ENCODE measurements at regions not wholly inside any gene's neighbourhood (a gene's known extent, or its start where the extent isn't known, plus 50 kb on each side); places are given as distances from the start of the nearest gene placed in this dataset.

DNA sequence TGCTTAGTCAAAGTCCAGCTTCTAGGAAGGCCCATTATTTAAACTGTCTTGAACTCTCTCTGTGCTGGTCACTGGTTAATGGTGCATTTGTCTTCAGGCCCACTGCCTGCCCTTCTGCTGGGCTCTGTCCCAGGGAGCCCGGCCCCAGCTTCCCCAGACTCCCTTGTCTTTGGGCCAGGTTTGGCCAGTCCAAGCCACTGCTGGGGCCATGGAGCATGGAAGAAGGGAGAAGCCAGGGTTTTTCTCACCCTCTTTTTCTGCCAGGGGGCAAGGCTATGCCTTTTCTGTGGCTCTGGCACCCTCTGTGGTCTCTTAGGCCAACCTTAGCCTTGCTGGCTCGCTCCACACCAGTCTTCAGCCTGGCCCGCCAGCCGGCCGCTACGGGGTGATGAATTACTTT is 390.0 kb upstream of the SULF2 start:
- TF ChIP-seq, protein P1, sequence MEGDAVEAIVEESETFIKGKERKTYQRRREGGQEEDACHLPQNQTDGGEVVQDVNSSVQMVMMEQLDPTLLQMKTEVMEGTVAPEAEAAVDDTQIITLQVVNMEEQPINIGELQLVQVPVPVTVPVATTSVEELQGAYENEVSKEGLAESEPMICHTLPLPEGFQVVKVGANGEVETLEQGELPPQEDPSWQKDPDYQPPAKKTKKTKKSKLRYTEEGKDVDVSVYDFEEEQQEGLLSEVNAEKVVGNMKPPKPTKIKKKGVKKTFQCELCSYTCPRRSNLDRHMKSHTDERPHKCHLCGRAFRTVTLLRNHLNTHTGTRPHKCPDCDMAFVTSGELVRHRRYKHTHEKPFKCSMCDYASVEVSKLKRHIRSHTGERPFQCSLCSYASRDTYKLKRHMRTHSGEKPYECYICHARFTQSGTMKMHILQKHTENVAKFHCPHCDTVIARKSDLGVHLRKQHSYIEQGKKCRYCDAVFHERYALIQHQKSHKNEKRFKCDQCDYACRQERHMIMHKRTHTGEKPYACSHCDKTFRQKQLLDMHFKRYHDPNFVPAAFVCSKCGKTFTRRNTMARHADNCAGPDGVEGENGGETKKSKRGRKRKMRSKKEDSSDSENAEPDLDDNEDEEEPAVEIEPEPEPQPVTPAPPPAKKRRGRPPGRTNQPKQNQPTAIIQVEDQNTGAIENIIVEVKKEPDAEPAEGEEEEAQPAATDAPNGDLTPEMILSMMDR (IDR thresholded peaks at IDR 0.05; ENCODE audit: low read depth, low read length), result no peak
- TF ChIP-seq POLR2A (IDR thresholded peaks at IDR 0.05; ENCODE audit: extremely low read depth, insufficient read length), result no peak
- TF ChIP-seq, protein P2, sequence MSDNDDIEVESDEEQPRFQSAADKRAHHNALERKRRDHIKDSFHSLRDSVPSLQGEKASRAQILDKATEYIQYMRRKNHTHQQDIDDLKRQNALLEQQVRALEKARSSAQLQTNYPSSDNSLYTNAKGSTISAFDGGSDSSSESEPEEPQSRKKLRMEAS (IDR thresholded peaks at IDR 0.05; ENCODE audit: low read depth, low read length), result no peak
- no peak for TF ChIP-seq MYC (IDR thresholded peaks at IDR 0.05; ENCODE audit: low read depth, low read length)
